ENCODE measurements at regions not wholly inside any gene's neighbourhood (a gene's known extent, or its start where the extent isn't known, plus 50 kb on each side); places are given as distances from the start of the nearest gene placed in this dataset.
A peak's percentile ranks its signal among the peaks of the same experiment; 100 is the strongest.

DNA sequence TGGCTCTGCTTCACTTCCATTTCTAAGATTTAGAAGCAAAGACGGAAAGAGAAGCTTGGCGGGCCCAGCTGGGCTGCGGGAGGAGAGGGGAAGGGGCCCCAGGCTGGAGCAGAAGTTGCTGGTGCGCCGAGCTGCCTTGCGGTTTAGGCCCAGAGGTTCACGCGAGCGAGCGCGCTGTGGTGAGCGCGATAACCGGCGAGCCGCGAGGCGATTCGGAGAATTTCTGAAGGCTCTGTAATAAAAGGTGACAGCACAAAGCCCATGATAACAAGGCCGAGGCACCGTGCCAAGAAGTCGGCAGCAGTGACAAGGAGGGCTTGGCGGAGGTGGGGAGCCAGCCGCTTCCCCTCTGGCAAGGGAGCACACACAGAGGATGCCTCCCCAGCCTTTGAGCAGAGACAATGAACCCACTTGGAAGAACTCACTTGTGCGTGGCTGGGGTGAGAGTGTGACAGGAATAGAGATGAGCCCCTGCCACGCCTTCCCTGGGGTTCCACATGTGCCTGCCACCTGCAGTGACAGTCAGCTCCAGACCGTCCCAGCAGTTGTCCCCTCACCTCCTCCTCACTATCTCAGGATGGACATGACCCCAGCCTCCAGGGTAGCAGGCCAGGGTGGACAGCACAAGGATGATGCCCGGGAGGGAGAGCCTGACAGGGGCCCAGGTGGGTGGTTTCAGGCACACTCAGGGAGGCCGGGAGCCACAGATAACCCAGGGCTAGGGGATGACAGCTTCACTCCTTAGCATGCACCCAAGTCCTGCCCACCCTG, 315.2 kb downstream of the UACA start (continued):
- TF ChIP-seq NR2C1 (IDR thresholded peaks at IDR 0.05) (0 out of 2 replicates have a peak, but pooled peaks have one; percentile 33), NR2C1 (tag; IDR thresholded peaks at IDR 0.05) (peak; percentile 53; the same call in 1 of the 2 replicates), ARNT (IDR thresholded peaks at IDR 0.05) (peak in 1 of 2 experiments; percentile 78; a peak in 1 of 4 replicates), NBN (IDR thresholded peaks at IDR 0.05; ENCODE audit: low read depth) (peak; percentile 74; the same call in 1 of the 2 replicates), ZMIZ1 (IDR thresholded peaks at IDR 0.05; ENCODE audit: low read depth in 2 of 2, low read length in 2 of 2) (peak in 1 of 2 experiments; percentile 87; a peak in 1 of 4 replicates), E2F3 (CRISPR knock-in tag; IDR thresholded peaks at IDR 0.05) (no peak), NELFE (IDR thresholded peaks at IDR 0.05; ENCODE audit: insufficient read depth, insufficient read length) (no peak), ZNF766 (CRISPR knock-in tag; conservative IDR thresholded peaks at IDR 0.05) (peak; percentile 86; the same call in 1 of the 2 replicates), TOE1 (IDR thresholded peaks at IDR 0.05; ENCODE audit: borderline replicate concordance) (peak; percentile 78; the same call in 1 of the 2 replicates), TOE1 (CRISPR knock-in tag; IDR thresholded peaks at IDR 0.05; ENCODE audit: borderline replicate concordance, low read depth) (no peak), RAD21 (CRISPR knock-in tag; conservative IDR thresholded peaks at IDR 0.05 in 1 of 2, IDR thresholded peaks at IDR 0.05 in 1 of 2) (peak; percentile 18 to 35), SMARCA4 (IDR thresholded peaks at IDR 0.05) (peak; percentile 97), STAG1 (CRISPR knock-in tag; IDR thresholded peaks at IDR 0.05; ENCODE audit: borderline replicate concordance) (no peak), ZNF668 (CRISPR knock-in tag; IDR thresholded peaks at IDR 0.05) (no peak), ZBED1 (IDR thresholded peaks at IDR 0.05) (peak; percentile 72; the same call in 1 of the 2 replicates), ZNF197 (CRISPR knock-in tag; IDR thresholded peaks at IDR 0.05; ENCODE audit: low read depth) (peak; percentile 90; the same call in 1 of the 2 replicates), ESRRA (IDR thresholded peaks at IDR 0.05; ENCODE audit: borderline replicate concordance, low read depth) (peak; percentile 99; the same call in 1 of the 2 replicates), ZNF586 (CRISPR knock-in tag; conservative IDR thresholded peaks at IDR 0.05) (no peak), MXI1 (IDR thresholded peaks at IDR 0.05; ENCODE audit: low read depth, low read length) (peak; percentile 28; the same call in 1 of the 2 replicates), ZFP30 (CRISPR knock-in tag; IDR thresholded peaks at IDR 0.05; ENCODE audit: borderline replicate concordance) (no peak), PTRF (tag; IDR thresholded peaks at IDR 0.05) (no peak), MAZ (CRISPR knock-in tag; conservative IDR thresholded peaks at IDR 0.05 in 1 of 2, IDR thresholded peaks at IDR 0.05 in 1 of 2) (peak; percentile 71 to 91), ZNF124 (CRISPR knock-in tag; IDR thresholded peaks at IDR 0.05) (no peak), SRSF3 (IDR thresholded peaks at IDR 0.05; ENCODE audit: insufficient read depth, low read length) (no peak)
- TF ChIP-seq, protein P1, sequence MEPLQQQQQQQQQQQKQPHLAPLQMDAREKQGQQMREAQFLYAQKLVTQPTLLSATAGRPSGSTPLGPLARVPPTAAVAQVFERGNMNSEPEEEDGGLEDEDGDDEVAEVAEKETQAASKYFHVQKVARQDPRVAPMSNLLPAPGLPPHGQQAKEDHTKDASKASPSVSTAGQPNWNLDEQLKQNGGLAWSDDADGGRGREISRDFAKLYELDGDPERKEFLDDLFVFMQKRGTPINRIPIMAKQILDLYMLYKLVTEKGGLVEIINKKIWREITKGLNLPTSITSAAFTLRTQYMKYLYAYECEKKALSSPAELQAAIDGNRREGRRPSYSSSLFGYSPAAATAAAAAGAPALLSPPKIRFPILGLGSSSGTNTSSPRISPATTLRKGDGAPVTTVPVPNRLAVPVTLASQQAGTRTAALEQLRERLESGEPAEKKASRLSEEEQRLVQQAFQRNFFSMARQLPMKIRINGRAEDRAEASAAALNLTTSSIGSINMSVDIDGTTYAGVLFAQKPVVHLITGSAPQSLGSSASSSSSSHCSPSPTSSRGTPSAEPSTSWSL (CRISPR knock-in tag; IDR thresholded peaks at IDR 0.05; ENCODE audit: borderline replicate concordance): no peak
